Lower lobe of right lung (tissue), 2 donors: ENCODE measurements at regions not wholly inside any gene's neighbourhood (a gene's known extent, or its start where the extent isn't known, plus 50 kb on each side); places are given as distances from the start of the nearest gene placed in this dataset.
"Not testable (repeated sequence)": the region's sequence is repeated elsewhere in the genome, so short reads cannot be mapped to it uniquely, and the experiment has no call there.

Source experiments
- ATAC-seq, 2 donors: fragments of 200-7000 bp; cut with Tn5 transposase; one replicate each; pipeline ENCODE4 v1.9.1; 2020 to 2022; ENCODE audit warnings: mild to moderate bottlenecking in 2 of 2, moderate library complexity in 2 of 2
- DNase-seq: peaks from one replicate; pipeline ENCODE4 v3.0.0-alpha.2; 2020
- H3K27ac ChIP-seq: fragments of 200-600 bp; one replicate; pipeline ENCODE4 v1.8.0; 2022
- H3K27me3 ChIP-seq: fragments of 200-600 bp; one replicate; pipeline ENCODE4 v1.8.0; 2022; ENCODE audit warnings: low read depth
- H3K36me3 ChIP-seq: fragments of 200-600 bp; one replicate; pipeline ENCODE4 v1.8.0; 2022; ENCODE audit warnings: mild to moderate bottlenecking
- H3K4me1 ChIP-seq: fragments of 200-600 bp; one replicate; pipeline ENCODE4 v1.8.0; 2022
- H3K4me3 ChIP-seq: fragments of 200-600 bp; one replicate; pipeline ENCODE4 v1.8.0; 2022; ENCODE audit warnings: mild to moderate bottlenecking
- H3K9me3 ChIP-seq: fragments of 200-600 bp; one replicate; pipeline ENCODE4 v1.8.0; 2022
- CTCF ChIP-seq: fragments of 200-600 bp; IDR thresholded peaks from one replicate; pipeline ENCODE4 v1.8.0; 2022; ENCODE audit warnings: antibody characterized with exemption, mild to moderate bottlenecking
- intact Hi-C: fragments of 100-400 bp; cut with DNase I; formaldehyde crosslinking; loops from one replicate; pipeline ENCODE4 v1.11.0; 2022
- donor health status: DM: no; HTN: yes; CAD: no; lungs with severe emphysema.

- Histone ChIP-seq H3K36me3 (no peaks in the 10 kb centered on the region), H3K27me3 (no peaks in the 10 kb centered on the region), H3K27ac (no peak overlapping the region), H3K4me3 (no peak overlapping the region), H3K4me1 (no peaks in the 10 kb centered on the region), H3K9me3 (no peaks in the 10 kb centered on the region)
- TF ChIP-seq CTCF = no peak
- ATAC-seq = peak; percentile 51 to 78
- DNase-seq = no peak
- intact Hi-C loops = no loop called here
Observed at GRCh38 chr21:14741256-14741655, 195.1 kb upstream of the SAMSN1 start.

- ATAC-seq = no peak
- intact Hi-C loops = no loop called here
- TF ChIP-seq CTCF = no peak
Observed at GRCh38 chr21:14740692-14741091, 194.6 kb upstream of the SAMSN1 start.

GRCh38 chr21:14740116-14740515 is 194.0 kb upstream of the SAMSN1 start:
- no peak for DNase-seq
- H3K9me3 ChIP-seq = no peaks in the 10 kb centered on the region
- TF ChIP-seq CTCF = no peak

More at GRCh38 chr21:14740692-14741091, 194.6 kb upstream of the SAMSN1 start:
- Histone ChIP-seq H3K4me1 (no peaks in the 10 kb centered on the region), H3K9me3 (no peaks in the 10 kb centered on the region), H3K27ac (no peak overlapping the region), H3K27me3 (no peaks in the 10 kb centered on the region), H3K4me3 (no peak overlapping the region), H3K36me3 (no peaks in the 10 kb centered on the region)
- DNase-seq = no peak

GRCh38 chr21:14739590-14739989 is 193.5 kb upstream of the SAMSN1 start:
- H3K36me3 ChIP-seq = no peaks in the 10 kb centered on the region
- no peak for ATAC-seq
- H3K4me3 ChIP-seq = no peak overlapping the region
- intact Hi-C loops = no loop called here
- no peak for DNase-seq
- TF ChIP-seq CTCF = no peak
- no peaks in the 10 kb centered on the region for H3K27me3 ChIP-seq
- no peak overlapping the region for H3K27ac ChIP-seq
- H3K9me3 ChIP-seq = no peaks in the 10 kb centered on the region
- no peaks in the 10 kb centered on the region for H3K4me1 ChIP-seq

More at GRCh38 chr21:14740116-14740515, 194.0 kb upstream of the SAMSN1 start:
- Histone ChIP-seq H3K4me3 (no peak overlapping the region), H3K27me3 (no peaks in the 10 kb centered on the region), H3K36me3 (no peaks in the 10 kb centered on the region), H3K4me1 (no peaks in the 10 kb centered on the region), H3K27ac (no peak overlapping the region)
- no peak for ATAC-seq
- intact Hi-C loops = no loop called here

GRCh38 chr21:14738576-14738975 is 192.5 kb upstream of the SAMSN1 start:
- H3K4me1 ChIP-seq, H3K27ac ChIP-seq, H3K27me3 ChIP-seq, H3K4me3 ChIP-seq, intact Hi-C loops, H3K9me3 ChIP-seq, ATAC-seq, DNase-seq, H3K36me3 ChIP-seq: not testable (repeated sequence)

GRCh38 chr21:14737922-14738321 is 191.8 kb upstream of the SAMSN1 start:
- peak; percentile 63 for TF ChIP-seq CTCF
- ATAC-seq (peak; percentile 87), DNase-seq (no peak)
- Histone ChIP-seq H3K9me3 (no peaks in the 10 kb centered on the region), H3K4me1 (no peaks in the 10 kb centered on the region), H3K36me3 (no peaks in the 10 kb centered on the region), H3K27me3 (no peaks in the 10 kb centered on the region), H3K4me3 (no peak overlapping the region), H3K27ac (no peak overlapping the region)
- intact Hi-C loops = no loop called here
